HG03575 (cell line): ENCODE measurements at regions not wholly inside any gene's neighbourhood (a gene's known extent, or its start where the extent isn't known, plus 50 kb on each side); places are given as distances from the start of the nearest gene placed in this dataset.

ENCODE experiments used
- ATAC-seq: cut with Tn5 transposase; IDR thresholded peaks from one replicate; pipeline ENCODE4 v1.9.1; 2021; ENCODE audit not compliant: unreplicated experiment, insufficient number of reproducible peaks, low FRiP score; ENCODE audit errors: extremely low read depth

GRCh38 chrX:13371186-13371585 lies 51.3 kb upstream of the ATXN3L start:
- no peak for ATAC-seq

GRCh38 chrX:13370713-13371112 lies 50.9 kb upstream of the ATXN3L start:
- ATAC-seq = no peak
